ENCODE measurements at regions not wholly inside any gene's neighbourhood (a gene's known extent, or its start where the extent isn't known, plus 50 kb on each side); places are given as distances from the start of the nearest gene placed in this dataset.

GRCh38 chr21:23247334-23247733 lies 2249.1 kb downstream of the NCAM2 start:
- H3K4me3 ChIP-seq (ENCODE audit: low read length), result no peak overlapping the region
- no peak overlapping the region for H3K27ac ChIP-seq (ENCODE audit: low read length)
- no peaks in the 10 kb centered on the region for H3K27me3 ChIP-seq (ENCODE audit: insufficient read depth, low read depth, low read length)
- no peak overlapping the region for H2AFZ ChIP-seq (ENCODE audit: low read depth, low read length)
- TF ChIP-seq SMC3 (conservative IDR thresholded peaks at IDR 0.05; ENCODE audit: poor library complexity), result no peak
- no peaks in the 10 kb centered on the region for H4K20me1 ChIP-seq (ENCODE audit: insufficient read depth)
- H3K9ac ChIP-seq (ENCODE audit: low read length), result no peak overlapping the region
- H3K9me3 ChIP-seq (ENCODE audit: low read length), result no peaks in the 10 kb centered on the region
- no peak overlapping the region for H3K4me2 ChIP-seq (ENCODE audit: low read length)
- H3F3A ChIP-seq (ENCODE audit: insufficient read depth, low read length, poor library complexity, severe bottlenecking), result no peaks in the 10 kb centered on the region
- H3K9me2 ChIP-seq (ENCODE audit: insufficient read depth, low read length), result no peaks in the 10 kb centered on the region
- no peaks in the 10 kb centered on the region for H3K79me2 ChIP-seq (replicated peaks; ENCODE audit: insufficient read depth, low read length)
- no peaks in the 10 kb centered on the region for H3K36me3 ChIP-seq (ENCODE audit: insufficient read depth, low read length)

GRCh38 chr21:23245255-23245654 lies 2247.0 kb downstream of the NCAM2 start:
- H3K9me3 ChIP-seq (ENCODE audit: low read length), result no peaks in the 10 kb centered on the region
- H3K4me2 ChIP-seq (ENCODE audit: low read length), result no peak overlapping the region
- H3K4me3 ChIP-seq (ENCODE audit: low read length), result no peak overlapping the region
- H4K20me1 ChIP-seq (ENCODE audit: insufficient read depth), result no peaks in the 10 kb centered on the region
- H3F3A ChIP-seq (ENCODE audit: insufficient read depth, low read length, poor library complexity, severe bottlenecking), result no peaks in the 10 kb centered on the region
- no peak overlapping the region for H3K27ac ChIP-seq (ENCODE audit: low read length)
- no peak overlapping the region for H2AFZ ChIP-seq (ENCODE audit: low read depth, low read length)
- H3K36me3 ChIP-seq (ENCODE audit: insufficient read depth, low read length), result no peaks in the 10 kb centered on the region
- no peaks in the 10 kb centered on the region for H3K79me2 ChIP-seq (replicated peaks; ENCODE audit: insufficient read depth, low read length)
- no peaks in the 10 kb centered on the region for H3K9me2 ChIP-seq (ENCODE audit: insufficient read depth, low read length)
- no peak overlapping the region for H3K9ac ChIP-seq (ENCODE audit: low read length)
- no peaks in the 10 kb centered on the region for H3K27me3 ChIP-seq (ENCODE audit: insufficient read depth, low read depth, low read length)
- TF ChIP-seq POLR2AphosphoS5 (IDR thresholded peaks at IDR 0.05), result no peak
- TF ChIP-seq RAD21 (conservative IDR thresholded peaks at IDR 0.05), result no peak
- no peak for TF ChIP-seq REST (IDR thresholded peaks at IDR 0.05; ENCODE audit: borderline replicate concordance)
- no peak for TF ChIP-seq CTCF (IDR thresholded peaks at IDR 0.05; ENCODE audit: poor library complexity, severe bottlenecking)
- no peak for TF ChIP-seq SMC3 (conservative IDR thresholded peaks at IDR 0.05; ENCODE audit: poor library complexity)
- no peak for TF ChIP-seq EZH2 (IDR thresholded peaks at IDR 0.05; ENCODE audit: borderline replicate concordance, insufficient read depth, low read length, poor library complexity, severe bottlenecking)
- TF ChIP-seq TAF1 (IDR thresholded peaks at IDR 0.05; ENCODE audit: low read depth), result no peak

- Histone ChIP-seq H3K9me2 (ENCODE audit: insufficient read depth, low read length) (no peaks in the 10 kb centered on the region), H3K27ac (ENCODE audit: low read length) (no peak overlapping the region), H3K4me3 (ENCODE audit: low read length) (no peak overlapping the region), H3K79me2 (replicated peaks; ENCODE audit: insufficient read depth, low read length) (no peaks in the 10 kb centered on the region), H3K9ac (ENCODE audit: low read length) (no peak overlapping the region), H3K36me3 (ENCODE audit: insufficient read depth, low read length) (no peaks in the 10 kb centered on the region), H3K9me3 (ENCODE audit: low read length) (no peaks in the 10 kb centered on the region), H3F3A (ENCODE audit: insufficient read depth, low read length, poor library complexity, severe bottlenecking) (no peaks in the 10 kb centered on the region), H2AFZ (ENCODE audit: low read depth, low read length) (no peak overlapping the region), H3K27me3 (ENCODE audit: insufficient read depth, low read depth, low read length) (no peaks in the 10 kb centered on the region), H4K20me1 (ENCODE audit: insufficient read depth) (no peaks in the 10 kb centered on the region), H3K4me2 (ENCODE audit: low read length) (no peak overlapping the region)
- TF ChIP-seq TAF1 (IDR thresholded peaks at IDR 0.05; ENCODE audit: low read depth) (no peak), EZH2 (IDR thresholded peaks at IDR 0.05; ENCODE audit: borderline replicate concordance, insufficient read depth, low read length, poor library complexity, severe bottlenecking) (no peak), RAD21 (conservative IDR thresholded peaks at IDR 0.05) (no peak), REST (IDR thresholded peaks at IDR 0.05; ENCODE audit: borderline replicate concordance) (no peak), MXI1 (conservative IDR thresholded peaks at IDR 0.05; ENCODE audit: poor library complexity, severe bottlenecking) (no peak), SMC3 (conservative IDR thresholded peaks at IDR 0.05; ENCODE audit: poor library complexity) (no peak), CTCF (IDR thresholded peaks at IDR 0.05; ENCODE audit: poor library complexity, severe bottlenecking) (no peak), EP300 (conservative IDR thresholded peaks at IDR 0.05; ENCODE audit: poor library complexity, severe bottlenecking) (peak; percentile 48), POLR2AphosphoS5 (IDR thresholded peaks at IDR 0.05) (peak; percentile 22)
These were observed 2225.7 kb downstream of the NCAM2 start for GRCh38 chr21:23223882-23224281.

Measured in neural cell (in vitro differentiated cells).